MCF 10A (cell line): ENCODE measurements at regions not wholly inside any gene's neighbourhood (a gene's known extent, or its start where the extent isn't known, plus 50 kb on each side); places are given as distances from the start of the nearest gene placed in this dataset.

Source experiments
- BruUV-seq: library from RNA; stranded (reverse); fragments of 400-500 nt; replicated peaks from 2 replicates; lab custom pipeline; 2021; lab: Mats Ljungman, UMichigan
- CTCF ChIA-PET: fragments of 300-600 bp; sonication (Branson Sonifier 250); formaldehyde crosslinking; extraction: SDS; loops from one replicate; lab custom pipeline; 2021; ENCODE audit warnings: antibody characterized with exemption, inconsistent platforms; lab: Yijun Ruan, JAX
- POLR2A ChIA-PET: fragments of 300-600, 350-650 bp; sonication (Branson Sonifier 250); formaldehyde crosslinking; extraction: SDS; loops from one replicate; lab custom pipeline; 2020; ENCODE audit warnings: antibody characterized with exemption, inconsistent platforms; lab: Yijun Ruan, JAX
- DNase-seq: peaks from one replicate; pipeline ENCODE4 v3.0.0-alpha.2; 2018; ENCODE audit not compliant: unreplicated experiment
- H3K27ac Mint-ChIP-seq: one replicate; pipeline ENCODE4 v1.8.0; 2022; ENCODE audit warnings: mild to moderate bottlenecking, low read depth, mixed read lengths; ENCODE audit not compliant: unreplicated experiment
- H3K27me3 Mint-ChIP-seq: one replicate; pipeline ENCODE4 v1.8.0; 2022; ENCODE audit warnings: mixed read lengths; ENCODE audit not compliant: insufficient read depth, unreplicated experiment
- H3K36me3 Mint-ChIP-seq: one replicate; pipeline ENCODE4 v1.8.0; 2022; ENCODE audit warnings: mild to moderate bottlenecking, moderate library complexity, mixed read lengths; ENCODE audit not compliant: insufficient read depth, unreplicated experiment
- H3K4me1 Mint-ChIP-seq: one replicate; pipeline ENCODE4 v1.8.0; 2022; ENCODE audit warnings: mixed read lengths; ENCODE audit not compliant: insufficient read depth, unreplicated experiment
- H3K4me3 Mint-ChIP-seq: one replicate; pipeline ENCODE4 v1.8.0; 2022; ENCODE audit warnings: mild to moderate bottlenecking, moderate library complexity, mixed read lengths; ENCODE audit not compliant: unreplicated experiment
- H3K9me3 Mint-ChIP-seq: one replicate; pipeline ENCODE4 v1.8.0; 2022; ENCODE audit warnings: mixed read lengths; ENCODE audit not compliant: unreplicated experiment
- intact Hi-C: fragments of 100-400 bp; cut with micrococcal nuclease; formaldehyde crosslinking; loops from 2 replicates; pipeline ENCODE4 v1.14.1; 2022
- TF ChIP-seq, protein P1 (sequence below): fragments of 200-600 bp; IDR thresholded peaks from one replicate; pipeline ENCODE4 v1.8.0; 2022; ENCODE audit warnings: antibody characterized with exemption, mild to moderate bottlenecking; ENCODE audit not compliant: unreplicated experiment

DNA sequence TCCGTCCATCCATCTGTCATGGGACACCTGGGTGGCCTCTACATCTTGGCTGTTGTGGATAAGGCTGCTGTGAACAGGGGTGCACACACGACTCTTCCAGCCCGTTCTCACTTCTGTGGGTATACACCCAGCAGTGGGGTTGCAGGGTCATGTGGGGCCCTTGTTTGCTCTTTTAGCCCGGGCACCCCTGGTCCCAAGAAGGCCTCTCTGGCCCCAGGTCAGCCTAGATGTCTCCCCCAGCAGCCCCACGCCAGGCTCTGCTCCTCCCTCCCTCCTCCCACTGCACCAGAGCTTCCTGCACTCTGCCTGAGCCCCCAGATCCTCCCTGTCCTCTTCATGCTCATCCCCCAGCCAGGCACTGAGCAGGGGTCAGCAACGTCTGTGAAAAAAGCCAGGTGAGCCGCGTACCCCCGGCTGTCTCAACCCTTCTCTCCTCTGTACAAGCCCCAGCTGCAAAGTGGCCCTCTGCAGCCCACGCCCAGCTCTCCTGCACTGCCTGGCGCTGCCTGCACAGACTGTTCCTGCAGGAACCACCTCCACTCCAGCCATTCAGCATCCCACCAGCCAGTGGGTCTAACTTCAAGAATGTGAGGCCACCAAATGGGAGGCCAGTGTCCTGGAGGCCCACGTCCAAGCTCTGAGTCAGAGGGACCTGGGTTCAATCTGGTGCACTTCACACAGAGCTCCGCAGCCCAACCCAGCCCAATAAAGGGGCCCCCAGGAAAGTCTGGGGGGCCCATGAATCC lies 1508.9 kb downstream of the BRD1 start:
- intact Hi-C loops = no loop called here
- DNase-seq = no peak
- CTCF ChIA-PET = no interaction called here

DNA sequence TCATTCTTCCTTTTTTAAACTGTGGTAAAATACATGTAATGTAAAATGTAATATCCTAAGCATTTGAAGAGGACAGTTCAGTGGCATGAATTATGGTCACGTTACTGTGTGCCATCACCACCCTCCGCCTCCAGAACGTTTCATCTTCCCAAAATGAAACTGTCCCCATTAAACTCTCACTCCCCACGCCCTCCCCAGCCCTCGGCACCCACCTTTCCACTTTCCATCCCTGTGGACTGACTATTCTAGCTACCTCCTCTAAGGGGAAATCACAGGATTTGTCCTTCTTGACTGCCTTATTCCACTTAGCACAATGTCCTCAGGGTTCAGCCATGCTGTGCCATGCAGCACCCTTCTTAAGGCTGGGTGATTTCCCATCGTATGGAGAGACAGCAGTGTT lies 1509.5 kb downstream of the BRD1 start:
- ChIA-PET CTCF (no interaction called here), POLR2A (no interaction called here)
- no peak for DNase-seq
- no peaks in the 10 kb centered on the region for H3K36me3 Mint-ChIP-seq
- no peak overlapping the region for H3K4me3 Mint-ChIP-seq
- H3K9me3 Mint-ChIP-seq = peaks cover 16% of the 10 kb centered on the region
- H3K4me1 Mint-ChIP-seq = no peaks in the 10 kb centered on the region
- no peak overlapping the region for H3K27ac Mint-ChIP-seq
- no peaks in the 10 kb centered on the region for H3K27me3 Mint-ChIP-seq
- no TSS peak for BruUV-seq
- TF ChIP-seq, protein P1, sequence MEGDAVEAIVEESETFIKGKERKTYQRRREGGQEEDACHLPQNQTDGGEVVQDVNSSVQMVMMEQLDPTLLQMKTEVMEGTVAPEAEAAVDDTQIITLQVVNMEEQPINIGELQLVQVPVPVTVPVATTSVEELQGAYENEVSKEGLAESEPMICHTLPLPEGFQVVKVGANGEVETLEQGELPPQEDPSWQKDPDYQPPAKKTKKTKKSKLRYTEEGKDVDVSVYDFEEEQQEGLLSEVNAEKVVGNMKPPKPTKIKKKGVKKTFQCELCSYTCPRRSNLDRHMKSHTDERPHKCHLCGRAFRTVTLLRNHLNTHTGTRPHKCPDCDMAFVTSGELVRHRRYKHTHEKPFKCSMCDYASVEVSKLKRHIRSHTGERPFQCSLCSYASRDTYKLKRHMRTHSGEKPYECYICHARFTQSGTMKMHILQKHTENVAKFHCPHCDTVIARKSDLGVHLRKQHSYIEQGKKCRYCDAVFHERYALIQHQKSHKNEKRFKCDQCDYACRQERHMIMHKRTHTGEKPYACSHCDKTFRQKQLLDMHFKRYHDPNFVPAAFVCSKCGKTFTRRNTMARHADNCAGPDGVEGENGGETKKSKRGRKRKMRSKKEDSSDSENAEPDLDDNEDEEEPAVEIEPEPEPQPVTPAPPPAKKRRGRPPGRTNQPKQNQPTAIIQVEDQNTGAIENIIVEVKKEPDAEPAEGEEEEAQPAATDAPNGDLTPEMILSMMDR = no peak
- intact Hi-C loops = no loop called here

More for the DNA sequence above, 1508.9 kb downstream of the BRD1 start:
- Mint-ChIP-seq H3K27ac (no peak overlapping the region), H3K4me1 (no peaks in the 10 kb centered on the region), H3K9me3 (peaks cover 12% of the 10 kb centered on the region), H3K4me3 (no peak overlapping the region), H3K27me3 (no peaks in the 10 kb centered on the region), H3K36me3 (no peaks in the 10 kb centered on the region)
- POLR2A ChIA-PET = no interaction called here
- TF ChIP-seq, protein P1 = no peak
- BruUV-seq = no TSS peak

DNA sequence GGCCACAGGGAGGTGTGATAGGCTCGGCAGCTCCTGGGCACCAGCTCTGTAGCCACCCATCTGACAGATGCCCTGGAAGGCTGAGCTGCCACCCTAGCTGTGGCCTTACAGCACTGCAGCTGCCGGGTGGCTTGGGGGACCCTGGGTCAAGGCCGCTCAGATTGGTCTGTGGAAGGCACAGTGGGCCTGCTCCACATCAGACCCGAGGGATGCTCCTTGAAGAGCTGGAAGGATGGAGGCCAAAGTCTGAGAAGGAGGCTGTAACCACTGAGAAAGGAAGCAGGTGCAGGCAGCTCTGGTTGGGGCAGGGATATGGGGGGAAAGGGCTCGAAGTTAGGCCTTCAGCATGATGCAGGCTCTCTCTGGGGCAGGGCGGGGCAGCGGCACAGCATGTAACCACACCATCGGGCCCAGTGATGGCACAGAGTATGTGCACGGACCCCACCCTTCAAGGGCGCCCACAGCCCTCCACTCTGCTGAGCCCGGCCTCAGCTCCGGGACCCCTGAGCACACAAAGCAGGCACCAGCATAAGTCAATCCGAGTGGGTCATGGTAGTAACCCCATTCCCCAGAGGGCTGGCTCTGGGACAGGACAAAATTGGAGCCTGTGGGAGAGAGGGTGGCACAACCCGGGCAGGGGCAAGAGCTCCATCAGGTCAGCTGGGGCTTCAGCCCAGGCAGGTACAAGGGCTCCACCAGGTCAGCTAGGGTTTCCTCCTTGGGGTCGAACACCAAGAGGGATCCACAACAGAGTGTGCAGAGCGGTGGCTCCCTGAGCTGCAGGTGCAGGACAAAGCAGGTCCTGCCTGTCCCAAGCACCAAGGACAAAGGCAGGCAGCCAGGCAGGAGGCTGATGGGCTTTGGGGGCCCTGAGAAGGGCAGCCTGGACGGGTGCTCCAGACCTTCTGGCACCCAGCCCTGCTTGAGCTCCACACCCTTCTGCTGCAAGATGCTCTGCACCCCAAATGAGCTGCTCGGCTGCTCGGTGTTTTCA lies 1511.1 kb downstream of the BRD1 start:
- POLR2A ChIA-PET = no interaction called here
- H3K27ac Mint-ChIP-seq = no peak overlapping the region
- intact Hi-C loops = no loop called here
- no peaks in the 10 kb centered on the region for H3K36me3 Mint-ChIP-seq
- CTCF ChIA-PET = interaction anchor here (0.9 kb wide), 1 partner anchor 1471 kb away, joined by 4 read pairs; no protein-coding TSS in a partner anchor
- H3K9me3 Mint-ChIP-seq = peaks cover 19% of the 10 kb centered on the region
- no TSS peak for BruUV-seq
- no peak overlapping the region for H3K4me3 Mint-ChIP-seq
- TF ChIP-seq, protein P1 = no peak
- no peaks in the 10 kb centered on the region for H3K27me3 Mint-ChIP-seq
- DNase-seq = no peak
- no peaks in the 10 kb centered on the region for H3K4me1 Mint-ChIP-seq
